ENCODE measurements at regions not wholly inside any gene's neighbourhood (a gene's known extent, or its start where the extent isn't known, plus 50 kb on each side); places are given as distances from the start of the nearest gene placed in this dataset.

DNA sequence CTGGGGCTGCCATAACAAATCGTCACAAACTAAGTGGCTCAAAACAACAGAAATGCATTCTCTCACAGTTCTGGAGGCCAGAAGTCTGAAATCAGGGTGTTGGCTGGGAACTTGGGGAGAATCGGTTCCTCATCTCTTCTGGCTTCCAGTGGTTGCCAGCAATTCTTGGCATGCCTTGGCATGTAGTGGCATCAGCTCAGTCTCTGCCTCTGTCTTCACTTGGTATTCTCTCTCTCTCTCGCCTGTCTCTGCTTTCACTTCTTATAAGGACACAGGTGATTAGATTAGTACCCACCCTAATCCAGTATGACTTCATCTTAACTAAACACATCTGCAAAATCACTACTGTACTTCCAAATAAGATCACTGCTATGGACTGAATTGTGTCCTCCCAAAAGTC, 695.4 kb upstream of the ID2 start:
- Histone ChIP-seq H3K79me2 (ENCODE audit: control insufficient read depth, low read length) (no peaks in the 10 kb centered on the region), H3K36me3 (ENCODE audit: control insufficient read depth, low read length) (no peaks in the 10 kb centered on the region), H3K4me3 (ENCODE audit: low read length) (no peak overlapping the region), H4K20me1 (ENCODE audit: control insufficient read depth, insufficient read depth, low read depth, low read length) (no peaks in the 10 kb centered on the region), H3K27me3 (ENCODE audit: control insufficient read depth, low read length) (no peaks in the 10 kb centered on the region), H3K9me3 (ENCODE audit: control insufficient read depth, insufficient read depth, low read length) (peaks cover 6% of the 10 kb centered on the region; the same call in 1 of the 2 replicates), H3K27ac (ENCODE audit: low read depth, low read length) (no peak overlapping the region), H3K4me1 (ENCODE audit: control insufficient read depth, low read length) (no peaks in the 10 kb centered on the region), H3K4me2 (ENCODE audit: low read length) (no peak overlapping the region), H3K9me2 (replicated peaks; ENCODE audit: control insufficient read depth, low read length) (no peaks in the 10 kb centered on the region), H3F3A (ENCODE audit: control insufficient read depth, insufficient read depth) (no peaks in the 10 kb centered on the region)
- TF ChIP-seq CTCF (IDR thresholded peaks at IDR 0.05; ENCODE audit: low read depth, low read length, poor library complexity, severe bottlenecking) (no peak), EZH2phosphoT487 (IDR thresholded peaks at IDR 0.05; ENCODE audit: borderline replicate concordance, low read length) (no peak)

DNA sequence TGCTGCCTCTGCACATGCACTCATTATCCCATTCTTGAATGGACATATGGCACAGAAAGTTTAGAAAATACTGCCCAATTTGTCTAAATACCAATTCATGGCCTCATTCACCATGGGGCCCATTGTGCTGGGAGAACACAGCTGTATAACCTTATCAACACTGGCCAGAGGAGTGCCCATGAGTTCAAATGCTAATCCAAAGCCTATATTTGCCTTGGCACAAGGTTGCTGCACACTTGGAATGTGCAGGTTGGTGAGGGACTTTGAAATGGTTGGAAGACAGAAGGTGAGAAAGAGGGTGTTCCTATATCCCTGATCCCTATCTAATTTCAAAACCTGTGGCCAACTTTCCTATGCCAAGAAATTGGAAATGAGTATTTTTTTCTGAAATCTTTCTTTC, 693.9 kb upstream of the ID2 start:
- H3K27me3 ChIP-seq (ENCODE audit: control insufficient read depth, low read length) = no peaks in the 10 kb centered on the region
- H3K4me2 ChIP-seq (ENCODE audit: low read length) = no peak overlapping the region
- H3F3A ChIP-seq (ENCODE audit: control insufficient read depth, insufficient read depth) = no peaks in the 10 kb centered on the region
- no peak overlapping the region for H3K27ac ChIP-seq (ENCODE audit: low read depth, low read length)
- H3K4me3 ChIP-seq (ENCODE audit: low read length) = no peak overlapping the region
- H3K36me3 ChIP-seq (ENCODE audit: control insufficient read depth, low read length) = no peaks in the 10 kb centered on the region
- TF ChIP-seq CTCF (IDR thresholded peaks at IDR 0.05; ENCODE audit: low read depth, low read length, poor library complexity, severe bottlenecking) (no peak), EZH2phosphoT487 (IDR thresholded peaks at IDR 0.05; ENCODE audit: borderline replicate concordance, low read length) (no peak)
- no peaks in the 10 kb centered on the region for H3K4me1 ChIP-seq (ENCODE audit: control insufficient read depth, low read length)
- no peaks in the 10 kb centered on the region for H3K9me2 ChIP-seq (replicated peaks; ENCODE audit: control insufficient read depth, low read length)
- H3K79me2 ChIP-seq (ENCODE audit: control insufficient read depth, low read length) = no peaks in the 10 kb centered on the region
- H3K9me3 ChIP-seq (ENCODE audit: control insufficient read depth, insufficient read depth, low read length) = no peaks in the 10 kb centered on the region
- H4K20me1 ChIP-seq (ENCODE audit: control insufficient read depth, insufficient read depth, low read depth, low read length) = no peaks in the 10 kb centered on the region

DNA sequence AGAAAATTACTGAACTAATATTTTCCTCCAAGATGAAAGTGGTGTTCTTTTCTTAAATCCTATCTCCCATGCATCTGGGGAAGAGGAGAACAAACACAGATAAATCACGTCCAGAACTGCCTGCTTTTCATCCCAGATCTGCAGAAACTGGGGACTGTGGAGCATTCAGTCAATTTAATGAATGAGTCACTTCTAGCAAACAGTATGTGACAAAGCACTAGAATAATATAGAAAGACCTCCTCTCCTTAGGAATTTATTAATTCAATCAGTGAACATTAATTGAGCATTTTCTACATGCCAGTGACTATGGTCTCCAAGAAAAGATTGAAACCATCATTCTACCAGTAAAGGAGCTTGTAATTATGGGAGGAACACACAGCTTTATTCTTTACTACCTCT, 693.4 kb upstream of the ID2 start:
- Histone ChIP-seq H3K4me3 (ENCODE audit: low read length) (no peak overlapping the region), H3K27ac (ENCODE audit: low read depth, low read length) (no peak overlapping the region), H3K79me2 (ENCODE audit: control insufficient read depth, low read length) (no peaks in the 10 kb centered on the region), H3K4me2 (ENCODE audit: low read length) (no peak overlapping the region), H3K36me3 (ENCODE audit: control insufficient read depth, low read length) (no peaks in the 10 kb centered on the region), H3K9me3 (ENCODE audit: control insufficient read depth, insufficient read depth, low read length) (no peaks in the 10 kb centered on the region), H3F3A (ENCODE audit: control insufficient read depth, insufficient read depth) (no peaks in the 10 kb centered on the region), H3K9me2 (replicated peaks; ENCODE audit: control insufficient read depth, low read length) (no peaks in the 10 kb centered on the region), H3K4me1 (ENCODE audit: control insufficient read depth, low read length) (no peaks in the 10 kb centered on the region), H3K27me3 (ENCODE audit: control insufficient read depth, low read length) (no peaks in the 10 kb centered on the region), H4K20me1 (ENCODE audit: control insufficient read depth, insufficient read depth, low read depth, low read length) (no peaks in the 10 kb centered on the region)
- TF ChIP-seq EZH2phosphoT487 (IDR thresholded peaks at IDR 0.05; ENCODE audit: borderline replicate concordance, low read length) (no peak), CTCF (IDR thresholded peaks at IDR 0.05; ENCODE audit: low read depth, low read length, poor library complexity, severe bottlenecking) (no peak)

GRCh38 chr2:7989823-7990222, 692.0 kb upstream of the ID2 start:
- Histone ChIP-seq H3K27ac (ENCODE audit: low read depth, low read length) (no peak overlapping the region), H3F3A (ENCODE audit: control insufficient read depth, insufficient read depth) (no peaks in the 10 kb centered on the region), H4K20me1 (ENCODE audit: control insufficient read depth, insufficient read depth, low read depth, low read length) (no peaks in the 10 kb centered on the region), H3K4me1 (ENCODE audit: control insufficient read depth, low read length) (no peaks in the 10 kb centered on the region), H3K4me3 (ENCODE audit: low read length) (no peak overlapping the region), H3K27me3 (ENCODE audit: control insufficient read depth, low read length) (no peaks in the 10 kb centered on the region), H3K4me2 (ENCODE audit: low read length) (no peak overlapping the region), H3K79me2 (ENCODE audit: control insufficient read depth, low read length) (no peaks in the 10 kb centered on the region), H3K36me3 (ENCODE audit: control insufficient read depth, low read length) (no peaks in the 10 kb centered on the region), H3K9me2 (replicated peaks; ENCODE audit: control insufficient read depth, low read length) (no peaks in the 10 kb centered on the region), H3K9me3 (ENCODE audit: control insufficient read depth, insufficient read depth, low read length) (no peaks in the 10 kb centered on the region)
- TF ChIP-seq CTCF (IDR thresholded peaks at IDR 0.05; ENCODE audit: low read depth, low read length, poor library complexity, severe bottlenecking) (no peak), EZH2phosphoT487 (IDR thresholded peaks at IDR 0.05; ENCODE audit: borderline replicate concordance, low read length) (no peak)

Data from DOHH2 (cell line).